SU-DHL-6 (cell line): ENCODE measurements at regions not wholly inside any gene's neighbourhood (a gene's known extent, or its start where the extent isn't known, plus 50 kb on each side); places are given as distances from the start of the nearest gene placed in this dataset.

Experiments
- H2AFZ ChIP-seq: fragments of 200-600 bp; sonication (generic); 2 replicates; pipeline ENCODE4 v1.6.1; 2014; ENCODE audit warnings: low read depth, mild to moderate bottlenecking, moderate library complexity, mixed read lengths, antibody characterized with exemption, low read length; ENCODE audit not compliant: severe bottlenecking
- H3F3A ChIP-seq: fragments of 200-600 bp; shearing (Covaris generic); 2 replicates; pipeline ENCODE4 v1.6.0; 2016; ENCODE audit warnings: antibody characterized with exemption, mild to moderate bottlenecking; ENCODE audit not compliant: insufficient read depth
- H3K27ac ChIP-seq: fragments of 200-600 bp; sonication (generic); 2 replicates; pipeline ENCODE4 v1.5.1; 2016; ENCODE audit warnings: low read depth, mild to moderate bottlenecking, low read length, moderate library complexity, mixed read lengths
- H3K27me3 ChIP-seq: fragments of 200-600 bp; sonication (generic), shearing (Covaris generic); 2 replicates; pipeline ENCODE4 v1.6.0; 2014; ENCODE audit warnings: mild to moderate bottlenecking, low read length
- H3K36me3 ChIP-seq: fragments of 200-600 bp; sonication (generic); 2 replicates; pipeline ENCODE4 v1.6.1; 2014; ENCODE audit warnings: mild to moderate bottlenecking, low read length, mixed read lengths
- H3K4me2 ChIP-seq: fragments of 300-600, 200-600 bp; shearing (Covaris generic), sonication (generic); 2 replicates; pipeline ENCODE4 v1.6.0; 2014; ENCODE audit warnings: low read length, low read depth, mild to moderate bottlenecking; ENCODE audit not compliant: poor library complexity, severe bottlenecking
- H3K4me3 ChIP-seq: fragments of 200-600 bp; sonication (generic); 2 replicates; pipeline ENCODE4 v1.5.1; 2014; ENCODE audit warnings: antibody characterized with exemption, low read length, mild to moderate bottlenecking, mixed read lengths; ENCODE audit not compliant: insufficient read depth, poor library complexity, severe bottlenecking
- H3K79me2 ChIP-seq: fragments of 200-600 bp; sonication (generic); 2 replicates; pipeline ENCODE4 v1.6.1; 2014; ENCODE audit warnings: mild to moderate bottlenecking, low read length, moderate library complexity; ENCODE audit not compliant: insufficient read depth
- H3K9ac ChIP-seq: fragments of 200-600 bp; sonication (generic); 2 replicates; pipeline ENCODE4 v1.7.0; 2014; ENCODE audit warnings: mild to moderate bottlenecking, low read length
- H3K9me2 ChIP-seq: fragments of 200-600 bp; sonication (generic); replicated peaks from 2 replicates; pipeline ENCODE4 v1.6.1; 2014; ENCODE audit warnings: low read length; ENCODE audit not compliant: insufficient read depth
- H3K9me3 ChIP-seq: fragments of 200-600 bp; sonication (generic); 2 replicates; pipeline ENCODE4 v1.6.1; 2014; ENCODE audit warnings: low read length, mixed read lengths; ENCODE audit not compliant: insufficient read depth
- H4K20me1 ChIP-seq: fragments of 200-600 bp; sonication (generic); 2 replicates; pipeline ENCODE4 v1.6.1; 2014; ENCODE audit warnings: low read depth, mild to moderate bottlenecking, antibody characterized with exemption, low read length, moderate library complexity, mixed read lengths
- CTCF ChIP-seq: fragments of 200-600 bp; sonication (generic); IDR thresholded peaks from one replicate; pipeline ENCODE4 v1.5.1; 2017; ENCODE audit warnings: antibody characterized with exemption, mild to moderate bottlenecking, low read length, moderate library complexity; ENCODE audit not compliant: insufficient read depth, poor library complexity, severe bottlenecking
- EZH2phosphoT487 ChIP-seq: fragments of 200-600 bp; sonication (generic), shearing (Covaris generic); conservative IDR thresholded peaks from 2 replicates; pipeline ENCODE4 v1.6.1; 2018; ENCODE audit warnings: mild to moderate bottlenecking, antibody characterized with exemption, low read length, moderate library complexity, mixed read lengths

GRCh38 chr11:119800171-119800570 is 71.2 kb upstream of the NECTIN1 start:
- no peaks in the 10 kb centered on the region for H3K27me3 ChIP-seq

GRCh38 chr11:119798656-119799055 is 69.7 kb upstream of the NECTIN1 start:
- H3K4me3 ChIP-seq: no peak overlapping the region
- H3K79me2 ChIP-seq: no peaks in the 10 kb centered on the region
- no peak overlapping the region for H3K9ac ChIP-seq
- H4K20me1 ChIP-seq: no peaks in the 10 kb centered on the region
- H3F3A ChIP-seq: no peaks in the 10 kb centered on the region
- H3K27me3 ChIP-seq: no peaks in the 10 kb centered on the region
- H2AFZ ChIP-seq: no peak overlapping the region
- H3K9me2 ChIP-seq: no peaks in the 10 kb centered on the region
- no peak overlapping the region for H3K27ac ChIP-seq
- H3K4me2 ChIP-seq: no peak overlapping the region
- no peaks in the 10 kb centered on the region for H3K36me3 ChIP-seq
- TF ChIP-seq EZH2phosphoT487 (no peak), CTCF (no peak)
- H3K9me3 ChIP-seq: no peaks in the 10 kb centered on the region

More at GRCh38 chr11:119800171-119800570, 71.2 kb upstream of the NECTIN1 start:
- Histone ChIP-seq H4K20me1 (no peaks in the 10 kb centered on the region), H3F3A (no peaks in the 10 kb centered on the region), H3K9ac (no peak overlapping the region), H3K36me3 (no peaks in the 10 kb centered on the region), H3K9me2 (no peaks in the 10 kb centered on the region), H3K4me2 (no peak overlapping the region), H3K79me2 (no peaks in the 10 kb centered on the region), H3K4me3 (no peak overlapping the region), H2AFZ (no peak overlapping the region), H3K9me3 (no peaks in the 10 kb centered on the region), H3K27ac (no peak overlapping the region)
- no peak for TF ChIP-seq EZH2phosphoT487
- no peak for TF ChIP-seq CTCF

- Histone ChIP-seq H3F3A (no peaks in the 10 kb centered on the region), H3K27me3 (no peaks in the 10 kb centered on the region), H3K4me3 (no peak overlapping the region), H3K4me2 (no peak overlapping the region), H3K9me3 (no peaks in the 10 kb centered on the region), H3K79me2 (no peaks in the 10 kb centered on the region), H3K9ac (no peak overlapping the region), H3K36me3 (no peaks in the 10 kb centered on the region), H4K20me1 (no peaks in the 10 kb centered on the region), H3K9me2 (no peaks in the 10 kb centered on the region), H2AFZ (no peak overlapping the region), H3K27ac (no peak overlapping the region)
- TF ChIP-seq CTCF (no peak), EZH2phosphoT487 (no peak)
Observed at GRCh38 chr11:119797736-119798135, 68.7 kb upstream of the NECTIN1 start.
